Smooth muscle cell (in vitro differentiated cells): ENCODE measurements at regions not wholly inside any gene's neighbourhood (a gene's known extent, or its start where the extent isn't known, plus 50 kb on each side); places are given as distances from the start of the nearest gene placed in this dataset.

Source experiments
- DNase-seq: peaks from one replicate; lab custom pipeline; 2025; ENCODE audit not compliant: unreplicated experiment; lab: John Stamatoyannopoulos, UW
- H2AFZ ChIP-seq: fragments of 200-600 bp; sonication (generic); 2 replicates; pipeline ENCODE4 v1.6.0; 2016; ENCODE audit warnings: antibody characterized with exemption, low read depth, mild to moderate bottlenecking
- H3F3A ChIP-seq: fragments of 200-600 bp; sonication (generic); 2 replicates; pipeline ENCODE4 v1.6.0; 2017; ENCODE audit warnings: antibody characterized with exemption, low read depth
- H3K27ac ChIP-seq: fragments of 200-600 bp; sonication (generic); 2 replicates; pipeline ENCODE4 v1.5.1; 2016; ENCODE audit warnings: low read depth, mild to moderate bottlenecking
- H3K27me3 ChIP-seq: fragments of 200-600 bp; sonication (generic); 2 replicates; pipeline ENCODE4 v1.6.1; 2016; ENCODE audit warnings: low read depth, mild to moderate bottlenecking
- H3K36me3 ChIP-seq: fragments of 200-600 bp; sonication (generic); 2 replicates; pipeline ENCODE4 v1.5.1; 2016; ENCODE audit warnings: low read depth
- H3K4me1 ChIP-seq: fragments of 200-600 bp; sonication (generic); 2 replicates; pipeline ENCODE4 v1.5.1; 2016; ENCODE audit warnings: low read depth
- H3K4me2 ChIP-seq: fragments of 200-600 bp; sonication (generic); 2 replicates; pipeline ENCODE4 v1.6.0; 2016; ENCODE audit warnings: mild to moderate bottlenecking
- H3K4me3 ChIP-seq: fragments of 200-600 bp; sonication (generic); 2 replicates; pipeline ENCODE4 v1.5.1; 2016; ENCODE audit warnings: mild to moderate bottlenecking
- H3K79me2 ChIP-seq: fragments of 200-600 bp; sonication (generic); 2 replicates; pipeline ENCODE4 v1.6.0; 2016; ENCODE audit warnings: low read depth, mild to moderate bottlenecking
- H3K9ac ChIP-seq: fragments of 200-600 bp; sonication (generic); 2 replicates; pipeline ENCODE4 v1.6.0; 2016; ENCODE audit warnings: low read depth
- H3K9me3 ChIP-seq: fragments of 200-600 bp; sonication (generic); replicated peaks from 2 replicates; pipeline ENCODE4 v1.5.1; 2016; ENCODE audit warnings: low read depth
- H4K20me1 ChIP-seq: fragments of 200-600 bp; sonication (generic); 2 replicates; pipeline ENCODE4 v1.6.0; 2016; ENCODE audit warnings: low read depth
- CTCF ChIP-seq: fragments of 200-600 bp; sonication (generic); IDR thresholded peaks from 2 replicates; pipeline ENCODE4 v1.5.1; 2017; ENCODE audit warnings: borderline replicate concordance, mild to moderate bottlenecking, antibody characterized with exemption; ENCODE audit not compliant: insufficient read depth, poor library complexity, severe bottlenecking
- WGBS: methylation state at CpG from one replicate; pipeline ENCODE4 v1.1.7; 2016; ENCODE audit warnings: low lambda C conversion rate; 5-methylcytosine and 5-hydroxymethylcytosine counted together

- Histone ChIP-seq H3K9me3 (no peaks in the 10 kb centered on the region), H3K4me3 (no peak overlapping the region), H3K79me2 (no peaks in the 10 kb centered on the region), H4K20me1 (no peaks in the 10 kb centered on the region), H3K27me3 (no peaks in the 10 kb centered on the region), H3F3A (no peaks in the 10 kb centered on the region), H3K27ac (no peak overlapping the region), H3K36me3 (no peaks in the 10 kb centered on the region), H3K4me2 (no peak overlapping the region), H3K4me1 (no peaks in the 10 kb centered on the region), H3K9ac (no peak overlapping the region), H2AFZ (no peak overlapping the region)
- WGBS = 44% methylated on average over 3 of the region's 3 CpGs
- no peak for DNase-seq
- TF ChIP-seq CTCF = no peak
Observed at GRCh38 chr13:70795484-70795883, 687.2 kb upstream of the KLHL1 start.

GRCh38 chr13:70792121-70792520, 683.9 kb upstream of the KLHL1 start:
- Histone ChIP-seq H2AFZ (no peak overlapping the region), H3F3A (no peaks in the 10 kb centered on the region), H4K20me1 (no peaks in the 10 kb centered on the region), H3K4me1 (no peaks in the 10 kb centered on the region), H3K9ac (no peak overlapping the region), H3K27me3 (no peaks in the 10 kb centered on the region), H3K27ac (no peak overlapping the region), H3K9me3 (no peaks in the 10 kb centered on the region), H3K4me2 (no peak overlapping the region), H3K36me3 (no peaks in the 10 kb centered on the region), H3K4me3 (no peak overlapping the region), H3K79me2 (no peaks in the 10 kb centered on the region)
- no peak for DNase-seq
- TF ChIP-seq CTCF = no peak
- WGBS = 79% methylated on average over 2 of the region's 2 CpGs

- H3K27ac ChIP-seq = no peak overlapping the region
- no peak for TF ChIP-seq CTCF
- no peak overlapping the region for H3K4me2 ChIP-seq
- H4K20me1 ChIP-seq = no peaks in the 10 kb centered on the region
- no peak for DNase-seq
- no peaks in the 10 kb centered on the region for H3K4me1 ChIP-seq
- H3K4me3 ChIP-seq = no peak overlapping the region
- no peaks in the 10 kb centered on the region for H3K9me3 ChIP-seq
- H3K27me3 ChIP-seq = no peaks in the 10 kb centered on the region
- no peak overlapping the region for H2AFZ ChIP-seq
- H3K79me2 ChIP-seq = no peaks in the 10 kb centered on the region
- H3K9ac ChIP-seq = no peak overlapping the region
- no peaks in the 10 kb centered on the region for H3K36me3 ChIP-seq
- H3F3A ChIP-seq = no peaks in the 10 kb centered on the region
Observed at GRCh38 chr13:70789751-70790150, 681.5 kb upstream of the KLHL1 start.

- Histone ChIP-seq H4K20me1 (no peaks in the 10 kb centered on the region), H3K4me3 (no peak overlapping the region), H2AFZ (no peak overlapping the region), H3K27me3 (no peaks in the 10 kb centered on the region), H3K27ac (no peak overlapping the region), H3F3A (no peaks in the 10 kb centered on the region), H3K36me3 (no peaks in the 10 kb centered on the region), H3K4me1 (no peaks in the 10 kb centered on the region), H3K79me2 (no peaks in the 10 kb centered on the region), H3K9me3 (no peaks in the 10 kb centered on the region), H3K9ac (no peak overlapping the region), H3K4me2 (no peak overlapping the region)
- no peak for DNase-seq
- TF ChIP-seq CTCF = no peak
- 77% methylated on average over 3 of the region's 3 CpGs for WGBS
Observed at GRCh38 chr13:70788074-70788473, 679.8 kb upstream of the KLHL1 start.
